GM21723 (cell line): ENCODE measurements at regions not wholly inside any gene's neighbourhood (a gene's known extent, or its start where the extent isn't known, plus 50 kb on each side); places are given as distances from the start of the nearest gene placed in this dataset.

Source experiments
- ATAC-seq: cut with Tn5 transposase; IDR thresholded peaks from one replicate; pipeline ENCODE4 v1.9.1; 2021; ENCODE audit warnings: mild to moderate bottlenecking, moderate library complexity; ENCODE audit not compliant: unreplicated experiment

DNA sequence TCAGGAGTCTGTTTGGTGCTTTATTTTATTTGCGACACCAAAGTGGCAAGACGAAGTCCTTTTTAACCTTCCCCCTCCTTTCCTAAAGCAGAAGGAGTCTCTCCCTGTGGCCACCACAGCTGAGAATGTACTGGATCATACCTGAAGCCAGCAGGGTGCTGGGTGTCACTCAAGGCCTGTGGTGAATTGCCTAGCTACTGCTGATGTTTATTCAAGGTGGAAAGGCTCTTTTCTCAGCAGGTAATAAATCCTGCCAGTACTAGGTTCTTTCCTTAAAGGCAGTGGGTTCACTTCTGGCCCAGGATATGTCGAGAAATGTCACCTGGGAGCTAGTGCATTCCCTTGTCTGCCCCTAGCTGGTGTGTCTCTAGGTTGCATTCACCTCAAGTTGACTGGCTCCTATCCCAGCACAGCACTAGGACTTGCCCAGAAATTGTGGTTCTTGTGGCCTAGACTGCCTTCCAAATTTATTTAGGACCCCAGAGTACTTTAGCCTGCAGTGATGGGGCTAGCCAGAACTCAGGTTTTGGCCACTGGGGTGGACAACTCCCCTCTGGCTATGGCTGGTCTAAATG, 60.8 kb upstream of the FAM3C start:
- ATAC-seq, result no peak

DNA sequence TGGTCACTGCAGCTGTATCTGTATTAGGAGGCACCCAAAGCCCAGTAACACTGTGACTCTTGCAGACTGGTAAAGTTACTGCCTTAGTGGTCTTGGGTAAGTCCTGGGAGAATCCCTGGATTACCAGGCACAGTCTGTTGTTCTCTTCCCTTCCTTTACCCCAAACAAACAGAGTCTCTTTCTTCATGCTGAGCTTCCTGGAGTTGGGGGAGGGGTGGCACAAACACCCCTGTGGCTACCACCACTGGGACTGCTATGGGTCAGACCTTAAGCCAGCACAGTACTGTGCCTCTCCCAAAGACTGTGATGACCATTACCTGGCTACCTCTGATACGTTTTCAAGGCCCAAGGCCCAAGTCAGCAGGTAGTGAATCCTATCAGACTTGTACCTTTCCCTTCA, 59.9 kb upstream of the FAM3C start:
- no peak for ATAC-seq

DNA sequence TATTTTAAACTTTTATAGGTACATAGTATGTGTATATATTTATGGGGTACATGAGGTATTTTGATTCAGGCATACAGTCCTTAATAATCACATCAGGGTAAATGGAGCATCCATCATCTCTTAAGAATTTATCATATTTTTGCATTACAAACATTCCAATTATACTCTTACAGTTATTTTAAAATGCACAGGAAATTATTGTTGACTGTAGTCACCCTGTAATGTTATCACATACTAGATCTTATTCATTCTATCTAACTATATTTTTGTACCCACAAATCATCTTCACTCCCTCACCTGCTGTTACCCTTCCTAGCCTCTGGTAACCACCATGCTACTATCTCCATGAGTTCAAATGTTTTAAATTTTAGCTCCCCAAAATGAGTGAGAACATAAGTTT, 56.3 kb upstream of the FAM3C start:
- ATAC-seq, result no peak

DNA sequence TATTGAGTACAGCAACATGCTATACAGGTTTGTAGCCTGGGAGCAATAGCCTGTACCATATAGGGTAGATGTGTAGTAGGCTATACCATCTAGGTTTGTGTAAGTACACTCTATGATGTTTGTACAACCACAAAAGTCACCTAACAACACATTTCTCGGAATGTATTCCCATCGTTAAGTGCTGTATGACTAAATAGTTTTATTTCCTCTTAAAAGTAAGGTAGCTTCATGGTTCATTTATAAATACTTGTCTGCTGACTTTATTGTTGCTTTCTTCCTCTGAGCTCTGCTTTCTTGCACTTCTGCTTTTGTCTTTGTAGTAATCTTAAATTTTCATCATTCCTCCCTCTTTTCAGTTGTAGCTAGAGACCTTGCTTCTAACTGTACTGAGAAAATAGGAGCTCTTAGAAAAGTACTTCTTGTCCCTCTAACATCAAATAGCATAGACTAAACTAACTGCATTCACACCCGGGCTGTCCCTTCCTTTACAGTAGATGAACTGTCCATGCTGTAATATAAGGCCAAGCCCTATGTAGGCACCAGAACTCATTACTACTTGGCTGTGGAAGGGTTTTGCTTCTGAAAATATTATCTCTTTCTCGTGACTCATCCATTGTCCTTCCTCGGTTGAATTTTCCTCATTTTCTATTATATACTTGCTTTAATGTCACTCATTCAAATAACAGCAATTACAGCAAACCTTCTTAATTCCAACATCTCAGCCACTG, 55.4 kb upstream of the FAM3C start:
- ATAC-seq, result no peak

DNA sequence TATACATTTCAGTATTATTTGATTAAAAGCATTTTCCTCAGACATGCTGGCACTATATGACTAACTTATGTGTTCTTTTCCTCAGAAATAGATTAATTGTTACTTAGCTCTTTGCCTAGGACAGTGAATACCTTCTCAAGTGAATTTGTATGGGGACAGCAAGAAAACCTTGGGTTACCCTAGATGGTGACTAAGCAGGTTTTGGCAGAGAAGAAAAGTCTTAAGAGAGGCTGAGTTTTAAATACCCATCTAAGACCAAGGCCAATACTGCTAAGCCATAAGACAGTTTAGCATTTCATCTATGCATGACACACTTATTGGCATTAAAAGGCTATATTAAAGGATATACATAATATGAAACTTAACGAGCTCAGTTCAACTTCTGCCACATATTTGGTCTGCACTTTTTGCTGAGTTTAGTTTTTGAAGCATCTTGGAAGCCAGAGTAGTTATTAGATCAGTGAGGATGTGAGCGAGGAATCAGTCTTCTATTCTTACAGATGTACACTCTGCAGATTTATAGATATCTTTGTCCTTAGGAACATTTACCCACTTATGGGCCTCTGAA, 54.6 kb upstream of the FAM3C start:
- ATAC-seq, result no peak

DNA sequence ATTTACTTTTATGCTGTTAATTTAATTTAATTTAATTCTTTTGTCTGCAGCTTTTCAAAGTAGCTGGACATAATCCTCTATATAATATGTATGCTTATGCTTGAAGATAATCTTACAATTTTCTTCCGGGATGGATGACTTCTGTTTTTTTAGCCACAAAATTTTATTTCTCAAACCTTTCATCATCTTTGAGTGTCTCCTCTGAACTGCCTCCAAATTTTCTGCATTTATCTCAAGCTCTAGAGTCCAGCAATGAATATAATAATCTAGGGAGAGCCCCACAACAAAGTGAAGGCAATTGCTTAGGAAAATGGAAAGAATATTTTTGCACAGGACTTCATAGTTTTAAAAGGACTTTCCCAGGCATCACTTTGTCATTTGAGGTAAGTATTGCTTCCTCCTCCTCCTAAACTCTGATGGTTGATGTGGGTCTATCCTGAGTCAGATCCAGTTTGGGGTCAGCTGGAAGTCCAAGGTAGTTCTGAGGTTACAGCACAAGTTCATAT, 53.7 kb upstream of the FAM3C start:
- no peak for ATAC-seq

DNA sequence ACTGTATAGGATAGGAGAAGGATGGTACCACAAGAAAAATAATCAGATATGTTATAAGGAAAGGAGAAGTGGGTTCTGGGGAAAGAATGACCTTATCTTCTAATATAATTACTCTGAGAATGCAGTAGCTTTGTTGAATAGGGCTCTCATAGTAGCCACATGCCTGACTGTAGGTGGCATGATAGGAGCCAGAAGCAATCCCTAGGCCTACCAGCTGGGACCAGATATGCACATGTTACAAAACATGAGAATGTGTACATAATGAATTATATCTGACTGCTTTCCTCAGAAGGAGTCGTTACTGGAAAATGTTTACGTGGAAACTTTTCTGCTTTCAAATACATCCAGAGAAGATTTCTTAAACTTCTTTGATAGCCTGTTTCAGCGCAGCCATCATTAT, 53.2 kb upstream of the FAM3C start:
- no peak for ATAC-seq

DNA sequence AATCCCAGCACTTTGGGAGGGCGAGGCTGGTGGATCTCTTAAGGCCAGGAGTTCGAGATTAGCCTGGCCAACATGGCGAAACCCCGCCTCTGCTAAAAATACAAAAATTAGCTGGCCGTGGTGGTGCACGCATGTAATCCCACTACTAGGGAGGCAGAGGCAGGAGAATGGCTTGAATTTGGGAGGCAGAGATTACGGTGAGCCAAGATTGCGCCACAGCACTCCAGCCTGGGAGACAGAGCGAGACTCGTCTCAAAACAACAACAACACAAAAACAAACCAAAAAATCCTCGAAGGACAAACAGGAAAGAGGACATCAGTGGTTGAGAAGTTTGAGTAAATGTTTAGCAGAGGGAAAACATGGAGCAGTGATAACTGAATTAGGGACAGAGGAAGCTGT, 52.3 kb upstream of the FAM3C start:
- ATAC-seq, result no peak

DNA sequence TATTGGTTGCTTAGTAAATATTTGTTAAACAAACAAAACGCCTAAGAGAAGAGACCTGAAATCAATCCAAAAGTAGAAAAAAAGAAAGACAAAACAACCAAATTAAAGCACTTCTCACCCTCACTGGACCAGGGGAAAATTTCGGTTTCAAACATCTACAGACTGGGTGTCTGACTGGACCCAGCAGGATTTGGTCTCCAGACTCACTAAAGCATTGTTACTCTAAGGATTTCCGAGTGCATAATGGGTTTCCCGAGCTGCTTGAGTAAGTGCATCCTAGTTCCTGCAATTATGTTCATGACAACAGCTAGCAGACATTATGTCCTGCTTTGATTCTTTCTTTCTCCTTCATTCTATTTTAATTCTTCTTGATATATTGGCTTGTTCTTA, 51.8 kb upstream of the FAM3C start:
- no peak for ATAC-seq

DNA sequence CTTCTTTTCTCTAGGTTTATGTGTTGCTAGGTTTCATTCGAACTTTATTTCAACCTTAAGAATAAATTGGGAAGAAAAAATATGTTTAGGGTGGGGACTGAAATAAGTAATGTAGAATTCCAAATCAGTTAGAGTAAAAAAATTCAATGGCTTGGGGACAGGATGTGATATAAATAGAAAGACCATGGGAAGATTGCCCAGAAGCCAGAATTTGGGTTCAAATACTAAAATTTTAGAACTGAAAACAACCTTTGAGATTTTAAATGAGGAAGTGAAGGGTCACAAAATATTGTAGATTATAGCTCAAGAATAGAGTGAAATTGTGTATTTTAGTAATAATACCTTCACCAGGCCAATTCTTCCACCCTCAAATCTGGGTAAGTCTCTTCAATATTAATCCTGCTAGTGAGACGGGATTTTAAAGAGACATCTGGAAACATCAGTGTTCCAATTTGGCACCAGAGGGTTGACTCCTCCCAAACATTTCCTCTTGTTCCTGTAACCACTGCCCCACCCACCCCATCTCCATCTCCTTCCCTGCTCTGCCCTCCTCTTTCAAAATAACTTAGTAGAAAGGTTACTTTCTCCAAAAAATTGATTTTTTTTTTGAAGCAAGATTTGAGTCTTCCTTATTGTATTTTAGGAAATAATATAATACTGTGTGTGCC, 51.3 kb upstream of the FAM3C start:
- no peak for ATAC-seq

DNA sequence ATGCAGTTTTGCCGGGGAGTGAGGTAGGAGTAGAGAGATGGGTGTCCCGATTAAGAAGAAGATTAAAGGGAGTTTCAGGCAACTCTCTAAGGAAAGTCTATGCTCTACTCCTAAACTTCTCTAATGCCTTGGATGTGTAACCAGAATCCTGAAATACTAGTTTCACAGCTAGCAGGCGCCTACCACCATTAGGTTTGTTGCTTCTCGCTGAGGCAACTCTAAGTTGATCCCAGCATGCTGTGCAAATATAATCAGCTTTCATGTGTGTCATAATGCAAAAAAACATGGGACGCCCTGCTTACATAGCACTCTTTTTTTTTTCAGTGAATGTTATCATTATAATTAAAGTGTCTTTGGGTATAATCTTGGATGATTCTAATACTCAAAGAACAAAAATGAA, 50.4 kb upstream of the FAM3C start:
- no peak for ATAC-seq
